ENCODE measurements at regions not wholly inside any gene's neighbourhood (a gene's known extent, or its start where the extent isn't known, plus 50 kb on each side); places are given as distances from the start of the nearest gene placed in this dataset.
"Not testable (repeated sequence)": the region's sequence is repeated elsewhere in the genome, so short reads cannot be mapped to it uniquely, and the experiment has no call there.

GRCh38 chr5:2864515-2865105 is 113.1 kb upstream of the IRX2 start:
- H3K79me2 ChIP-seq (ENCODE audit: control insufficient read depth, insufficient read depth, low read length): no peaks in the 10 kb centered on the region
- DNase-seq (ENCODE audit: low read depth in 2 of 2): no peak
- no peak overlapping the region for H3K9ac ChIP-seq (ENCODE audit: insufficient read depth, low read length)
- H3K4me3 ChIP-seq (replicated peaks in 1 of 4; ENCODE audit: control extremely low read depth in 1 of 4, insufficient read depth in 1 of 4, low read depth in 3 of 4, low read length in 4 of 4): no peak overlapping the region
- TF ChIP-seq, protein P1, sequence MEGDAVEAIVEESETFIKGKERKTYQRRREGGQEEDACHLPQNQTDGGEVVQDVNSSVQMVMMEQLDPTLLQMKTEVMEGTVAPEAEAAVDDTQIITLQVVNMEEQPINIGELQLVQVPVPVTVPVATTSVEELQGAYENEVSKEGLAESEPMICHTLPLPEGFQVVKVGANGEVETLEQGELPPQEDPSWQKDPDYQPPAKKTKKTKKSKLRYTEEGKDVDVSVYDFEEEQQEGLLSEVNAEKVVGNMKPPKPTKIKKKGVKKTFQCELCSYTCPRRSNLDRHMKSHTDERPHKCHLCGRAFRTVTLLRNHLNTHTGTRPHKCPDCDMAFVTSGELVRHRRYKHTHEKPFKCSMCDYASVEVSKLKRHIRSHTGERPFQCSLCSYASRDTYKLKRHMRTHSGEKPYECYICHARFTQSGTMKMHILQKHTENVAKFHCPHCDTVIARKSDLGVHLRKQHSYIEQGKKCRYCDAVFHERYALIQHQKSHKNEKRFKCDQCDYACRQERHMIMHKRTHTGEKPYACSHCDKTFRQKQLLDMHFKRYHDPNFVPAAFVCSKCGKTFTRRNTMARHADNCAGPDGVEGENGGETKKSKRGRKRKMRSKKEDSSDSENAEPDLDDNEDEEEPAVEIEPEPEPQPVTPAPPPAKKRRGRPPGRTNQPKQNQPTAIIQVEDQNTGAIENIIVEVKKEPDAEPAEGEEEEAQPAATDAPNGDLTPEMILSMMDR (conservative IDR thresholded peaks at IDR 0.05 in 1 of 2, IDR thresholded peaks at IDR 0.05 in 1 of 2; ENCODE audit: low read depth in 1 of 2, low read length in 2 of 2): no peak
- TF ChIP-seq EZH2 (IDR thresholded peaks at IDR 0.05; ENCODE audit: low read length, missing control alignments): no peak
- no peak overlapping the region for H2AFZ ChIP-seq (ENCODE audit: low read length)
- no peaks in the 10 kb centered on the region for H3K36me3 ChIP-seq (ENCODE audit: control insufficient read depth, insufficient read depth, low read length)
- no peaks in the 10 kb centered on the region for H3K9me3 ChIP-seq (ENCODE audit: control insufficient read depth, insufficient read depth, low read depth, low read length)
- H3K27me3 ChIP-seq (ENCODE audit: control insufficient read depth, insufficient read depth, low read length): no peaks in the 10 kb centered on the region
- no peaks in the 10 kb centered on the region for H3K4me1 ChIP-seq (ENCODE audit: control insufficient read depth, extremely low read depth, insufficient read depth, low read length)
- H4K20me1 ChIP-seq (ENCODE audit: control insufficient read depth, extremely low read depth, insufficient read depth, low read length): no peaks in the 10 kb centered on the region
- no peak overlapping the region for H3K4me2 ChIP-seq (ENCODE audit: extremely low read depth, insufficient read depth, low read length)
- no peak overlapping the region for H3K27ac ChIP-seq (ENCODE audit: insufficient read depth, low read length)

GRCh38 chr5:2863675-2864433 is 112.4 kb upstream of the IRX2 start:
- Histone ChIP-seq H3K79me2 (ENCODE audit: control insufficient read depth, insufficient read depth, low read length) (no peaks in the 10 kb centered on the region), H2AFZ (ENCODE audit: low read length) (no peak overlapping the region), H3K4me1 (ENCODE audit: control insufficient read depth, extremely low read depth, insufficient read depth, low read length) (no peaks in the 10 kb centered on the region), H3K27me3 (ENCODE audit: control insufficient read depth, insufficient read depth, low read length) (no peaks in the 10 kb centered on the region), H3K4me3 (replicated peaks in 1 of 4; ENCODE audit: control extremely low read depth in 1 of 4, insufficient read depth in 1 of 4, low read depth in 3 of 4, low read length in 4 of 4) (no peak overlapping the region), H3K9ac (ENCODE audit: insufficient read depth, low read length) (no peak overlapping the region), H3K27ac (ENCODE audit: insufficient read depth, low read length) (no peak overlapping the region), H3K9me3 (ENCODE audit: control insufficient read depth, insufficient read depth, low read depth, low read length) (no peaks in the 10 kb centered on the region), H3K36me3 (ENCODE audit: control insufficient read depth, insufficient read depth, low read length) (no peaks in the 10 kb centered on the region), H3K4me2 (ENCODE audit: extremely low read depth, insufficient read depth, low read length) (no peak overlapping the region), H4K20me1 (ENCODE audit: control insufficient read depth, extremely low read depth, insufficient read depth, low read length) (no peaks in the 10 kb centered on the region)
- DNase-seq (ENCODE audit: low read depth in 2 of 2): no peak
- TF ChIP-seq, protein P1 (conservative IDR thresholded peaks at IDR 0.05 in 1 of 2, IDR thresholded peaks at IDR 0.05 in 1 of 2; ENCODE audit: low read depth in 1 of 2, low read length in 2 of 2): no peak
- TF ChIP-seq EZH2 (IDR thresholded peaks at IDR 0.05; ENCODE audit: low read length, missing control alignments): no peak

- no peak for DNase-seq (ENCODE audit: low read depth in 2 of 2)
- TF ChIP-seq EZH2 (IDR thresholded peaks at IDR 0.05; ENCODE audit: low read length, missing control alignments): no peak
- TF ChIP-seq, protein P1 (conservative IDR thresholded peaks at IDR 0.05 in 1 of 2, IDR thresholded peaks at IDR 0.05 in 1 of 2; ENCODE audit: low read depth in 1 of 2, low read length in 2 of 2): no peak
Measured at GRCh38 chr5:2863133-2863532, 111.7 kb upstream of the IRX2 start.

GRCh38 chr5:2862176-2862575 is 110.7 kb upstream of the IRX2 start:
- H3K36me3 ChIP-seq (ENCODE audit: control insufficient read depth, insufficient read depth, low read length); H2AFZ ChIP-seq (ENCODE audit: low read length); H3K79me2 ChIP-seq (ENCODE audit: control insufficient read depth, insufficient read depth, low read length); H3K4me2 ChIP-seq (ENCODE audit: extremely low read depth, insufficient read depth, low read length); H3K4me1 ChIP-seq (ENCODE audit: control insufficient read depth, extremely low read depth, insufficient read depth, low read length); H3K27ac ChIP-seq (ENCODE audit: insufficient read depth, low read length); H3K9me3 ChIP-seq (ENCODE audit: control insufficient read depth, insufficient read depth, low read depth, low read length); H3K27me3 ChIP-seq (ENCODE audit: control insufficient read depth, insufficient read depth, low read length); H3K4me3 ChIP-seq (replicated peaks in 1 of 4; ENCODE audit: control extremely low read depth in 1 of 4, insufficient read depth in 1 of 4, low read depth in 3 of 4, low read length in 4 of 4); H4K20me1 ChIP-seq (ENCODE audit: control insufficient read depth, extremely low read depth, insufficient read depth, low read length); H3K9ac ChIP-seq (ENCODE audit: insufficient read depth, low read length); DNase-seq (ENCODE audit: low read depth in 2 of 2): not testable (repeated sequence)

More at GRCh38 chr5:2863133-2863532, 111.7 kb upstream of the IRX2 start:
- H3K4me2 ChIP-seq (ENCODE audit: extremely low read depth, insufficient read depth, low read length): no peak overlapping the region
- no peaks in the 10 kb centered on the region for H3K27me3 ChIP-seq (ENCODE audit: control insufficient read depth, insufficient read depth, low read length)
- no peak overlapping the region for H3K9ac ChIP-seq (ENCODE audit: insufficient read depth, low read length)
- H3K36me3 ChIP-seq (ENCODE audit: control insufficient read depth, insufficient read depth, low read length): no peaks in the 10 kb centered on the region
- no peaks in the 10 kb centered on the region for H3K9me3 ChIP-seq (ENCODE audit: control insufficient read depth, insufficient read depth, low read depth, low read length)
- H3K4me1 ChIP-seq (ENCODE audit: control insufficient read depth, extremely low read depth, insufficient read depth, low read length): no peaks in the 10 kb centered on the region
- no peak overlapping the region for H3K4me3 ChIP-seq (replicated peaks in 1 of 4; ENCODE audit: control extremely low read depth in 1 of 4, insufficient read depth in 1 of 4, low read depth in 3 of 4, low read length in 4 of 4)
- no peaks in the 10 kb centered on the region for H3K79me2 ChIP-seq (ENCODE audit: control insufficient read depth, insufficient read depth, low read length)
- H4K20me1 ChIP-seq (ENCODE audit: control insufficient read depth, extremely low read depth, insufficient read depth, low read length): no peaks in the 10 kb centered on the region
- H2AFZ ChIP-seq (ENCODE audit: low read length): no peak overlapping the region
- no peak overlapping the region for H3K27ac ChIP-seq (ENCODE audit: insufficient read depth, low read length)
